Suppressor macrophage (primary cell): ENCODE measurements at regions not wholly inside any gene's neighbourhood (a gene's known extent, or its start where the extent isn't known, plus 50 kb on each side); places are given as distances from the start of the nearest gene placed in this dataset.
"Not testable (repeated sequence)": the region's sequence is repeated elsewhere in the genome, so short reads cannot be mapped to it uniquely, and the experiment has no call there.

Experiments used
- DNase-seq, 4 experiments: peaks; one replicate each; pipeline ENCODE4 v3.0.0-alpha.2; 2020 to 2022

DNA sequence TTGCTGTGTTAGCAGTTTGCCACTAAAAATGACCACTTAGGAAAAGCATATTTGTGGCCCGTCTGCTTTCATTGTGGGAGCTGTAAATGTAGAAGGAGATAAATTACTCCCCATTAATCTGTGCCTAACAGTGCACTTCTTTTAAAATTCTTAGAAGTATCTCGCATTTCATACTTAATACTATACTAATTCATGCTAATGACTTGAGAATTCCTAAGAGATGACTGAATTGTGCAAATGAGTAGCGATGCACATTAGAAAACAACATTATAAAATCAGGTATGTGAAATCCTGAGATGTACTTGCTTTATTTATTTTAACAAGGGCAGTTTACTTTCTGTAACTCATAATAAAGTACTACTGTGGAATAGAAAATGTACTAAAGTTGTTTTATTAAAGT lies 494.6 kb upstream of the CHD1 start:
- not testable (repeated sequence) for DNase-seq

DNA sequence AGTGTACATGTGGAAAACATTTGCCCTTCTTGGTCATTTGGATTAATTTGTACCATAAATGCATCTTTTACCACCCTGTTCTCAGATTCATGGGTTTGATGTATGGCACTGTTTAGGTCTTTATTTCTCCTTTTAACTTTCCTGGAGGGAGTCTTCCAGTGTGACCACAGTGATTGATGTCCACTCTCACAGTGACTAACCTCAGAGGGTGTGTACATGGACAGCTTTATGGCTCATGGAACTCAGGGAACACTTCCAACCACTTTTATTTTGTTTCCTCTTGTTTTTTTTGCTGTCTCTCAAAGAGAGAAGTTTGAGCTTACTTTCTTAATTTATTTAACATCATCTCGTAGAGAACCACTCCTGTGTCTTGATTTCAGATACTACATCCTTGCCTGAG lies 489.8 kb upstream of the CHD1 start:
- not testable (repeated sequence) for DNase-seq

DNA sequence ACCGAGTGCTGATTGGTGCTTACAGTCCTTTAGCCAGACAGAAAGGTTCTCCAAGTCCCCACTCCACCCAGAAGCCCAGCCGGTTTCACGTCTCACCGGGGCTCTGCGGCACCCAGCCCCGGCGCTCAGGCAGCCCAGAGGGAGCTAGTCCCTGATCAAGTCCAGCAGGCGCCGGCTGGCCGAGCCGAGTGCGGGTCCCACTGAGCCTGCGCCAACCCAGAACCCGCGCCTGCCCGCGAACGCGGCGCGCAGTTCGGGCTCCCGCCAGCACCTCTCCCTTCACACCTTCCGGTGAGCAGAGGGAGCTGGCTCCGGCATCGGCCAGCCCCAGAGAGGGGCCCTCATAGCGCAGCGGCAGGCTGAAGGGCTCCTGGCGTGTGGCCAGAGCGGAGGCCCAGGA lies 481.6 kb upstream of the CHD1 start:
- not testable (repeated sequence) for DNase-seq

DNA sequence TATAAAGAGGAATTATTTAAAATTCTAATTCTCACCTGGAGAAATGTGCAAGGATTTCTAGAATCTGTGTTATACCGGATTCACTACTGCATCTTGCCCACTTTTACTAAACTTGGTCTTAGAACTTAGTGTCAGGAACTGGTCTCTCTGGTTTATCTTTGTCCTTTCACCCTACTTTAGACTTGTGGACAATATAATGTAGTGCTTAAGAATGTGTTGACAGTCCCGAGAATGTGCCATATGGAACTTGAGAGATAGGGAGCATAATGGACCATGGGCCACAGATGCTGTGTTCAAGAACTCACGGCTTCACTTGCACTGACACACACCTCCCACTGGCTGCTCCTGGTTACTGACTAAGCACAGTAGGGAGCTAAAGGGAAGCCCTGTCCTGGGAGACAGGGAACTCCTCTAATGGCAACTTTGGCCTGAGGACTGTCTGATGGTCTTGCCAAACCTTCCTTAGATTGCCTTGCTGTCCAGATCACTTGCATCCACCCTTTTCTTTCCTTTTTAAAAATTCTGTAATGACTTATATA lies 476.0 kb upstream of the CHD1 start:
- DNase-seq: not testable (repeated sequence)

DNA sequence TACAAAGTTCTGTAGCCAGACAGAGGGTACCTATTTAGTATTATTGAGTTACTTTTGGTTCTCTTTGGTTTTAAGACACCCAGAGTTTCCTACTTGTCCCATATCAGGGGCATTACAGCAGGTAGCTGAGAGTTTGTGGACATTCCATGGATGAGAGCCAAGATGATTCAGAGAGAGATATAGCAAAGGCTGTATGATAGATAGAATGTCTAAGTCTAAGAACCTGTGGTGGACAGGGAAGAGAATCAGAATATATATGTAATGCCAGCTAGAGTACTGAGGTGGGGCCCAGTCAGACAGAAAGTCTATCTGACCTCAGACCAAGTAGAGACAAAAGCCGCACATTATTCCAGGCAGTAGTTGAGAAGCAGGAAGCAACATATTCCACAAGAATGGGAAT lies 471.8 kb upstream of the CHD1 start:
- DNase-seq: not testable (repeated sequence)

DNA sequence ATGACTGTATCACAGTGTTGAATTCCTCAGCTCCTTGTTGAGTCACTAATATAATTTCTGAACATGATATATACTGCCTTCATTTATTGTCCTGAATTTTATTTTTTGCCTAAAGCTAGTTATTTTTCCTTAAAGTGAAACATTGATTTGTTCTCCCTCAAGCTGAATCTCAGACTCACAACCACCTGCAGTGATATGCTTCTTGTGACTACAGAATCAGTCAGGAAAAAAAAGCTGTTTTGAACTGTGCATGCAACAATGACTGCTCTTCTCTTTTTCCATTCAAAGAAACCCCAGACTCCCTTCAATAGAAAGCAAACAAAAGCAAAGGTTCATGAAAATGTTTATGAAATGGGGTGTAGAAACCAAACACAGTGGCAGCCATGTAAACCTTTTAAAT lies 470.2 kb upstream of the CHD1 start:
- no peak for DNase-seq

DNA sequence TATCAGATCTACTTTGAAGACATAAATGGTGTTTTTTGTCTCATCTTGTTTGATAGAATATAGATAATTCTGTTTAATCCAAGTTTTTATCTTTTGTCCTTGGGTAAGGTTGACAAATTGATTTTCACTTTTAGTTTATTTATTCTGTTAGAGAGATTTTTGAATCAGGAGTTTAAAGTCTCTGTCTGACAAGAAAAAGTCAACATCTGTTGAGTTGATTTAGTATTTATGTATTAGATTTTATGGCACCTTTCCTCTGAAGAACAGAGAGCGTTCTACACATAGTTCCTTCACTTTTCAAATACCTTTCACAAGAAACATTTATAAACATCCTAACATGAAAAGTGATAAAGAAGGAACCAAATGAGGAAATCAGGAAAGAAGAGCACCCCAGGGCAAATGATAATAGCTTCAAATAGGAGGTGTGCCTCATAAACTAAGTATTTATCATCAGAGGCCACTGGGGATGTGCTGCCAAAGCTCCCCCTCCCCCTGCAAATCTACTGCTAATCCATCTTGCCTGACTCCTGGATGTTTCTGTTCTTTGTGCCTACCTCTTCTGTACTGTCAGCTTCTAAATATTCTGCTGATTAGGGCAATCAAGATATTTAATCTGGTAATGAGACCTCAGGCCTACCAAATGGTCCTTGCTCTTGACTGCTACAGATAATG lies 457.7 kb upstream of the CHD1 start:
- DNase-seq: no peak

DNA sequence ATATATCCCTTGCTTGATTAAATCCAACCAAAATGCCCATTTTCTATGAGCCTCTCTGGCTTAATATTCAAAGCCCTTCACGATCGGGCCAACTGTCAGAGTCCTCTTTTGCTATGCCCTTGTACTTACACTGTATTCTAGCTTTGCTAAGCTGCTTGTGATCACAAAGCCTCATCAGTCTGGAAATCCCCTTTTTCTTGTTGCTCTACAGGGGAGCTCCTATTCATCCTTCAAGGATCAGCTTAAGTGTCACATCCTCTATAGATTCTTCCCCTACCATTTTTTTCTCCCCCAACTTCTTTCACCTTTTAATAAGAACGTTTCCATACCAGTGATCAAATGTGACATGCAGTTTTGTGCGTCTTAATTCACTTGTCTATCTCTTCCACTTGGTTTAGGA lies 450.4 kb upstream of the CHD1 start:
- no peak for DNase-seq

DNA sequence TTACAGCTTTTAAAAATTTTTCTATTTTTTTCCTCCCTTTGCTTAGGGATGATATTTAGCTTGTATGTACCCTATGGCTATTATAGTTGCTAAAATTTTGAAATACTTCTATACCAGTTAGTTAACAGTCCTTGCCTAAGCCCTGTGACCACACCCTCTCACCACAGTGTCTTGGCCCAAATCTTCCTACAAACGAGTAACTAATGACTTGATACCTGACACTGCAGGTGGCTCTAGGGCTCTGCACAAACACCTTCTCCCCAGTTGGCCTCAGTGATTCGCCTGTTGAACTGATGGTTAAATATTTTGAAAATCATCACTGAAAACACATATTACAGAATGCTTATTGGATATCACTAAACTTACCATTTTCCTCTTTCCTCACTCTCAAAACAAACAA lies 449.6 kb upstream of the CHD1 start:
- DNase-seq: no peak

DNA sequence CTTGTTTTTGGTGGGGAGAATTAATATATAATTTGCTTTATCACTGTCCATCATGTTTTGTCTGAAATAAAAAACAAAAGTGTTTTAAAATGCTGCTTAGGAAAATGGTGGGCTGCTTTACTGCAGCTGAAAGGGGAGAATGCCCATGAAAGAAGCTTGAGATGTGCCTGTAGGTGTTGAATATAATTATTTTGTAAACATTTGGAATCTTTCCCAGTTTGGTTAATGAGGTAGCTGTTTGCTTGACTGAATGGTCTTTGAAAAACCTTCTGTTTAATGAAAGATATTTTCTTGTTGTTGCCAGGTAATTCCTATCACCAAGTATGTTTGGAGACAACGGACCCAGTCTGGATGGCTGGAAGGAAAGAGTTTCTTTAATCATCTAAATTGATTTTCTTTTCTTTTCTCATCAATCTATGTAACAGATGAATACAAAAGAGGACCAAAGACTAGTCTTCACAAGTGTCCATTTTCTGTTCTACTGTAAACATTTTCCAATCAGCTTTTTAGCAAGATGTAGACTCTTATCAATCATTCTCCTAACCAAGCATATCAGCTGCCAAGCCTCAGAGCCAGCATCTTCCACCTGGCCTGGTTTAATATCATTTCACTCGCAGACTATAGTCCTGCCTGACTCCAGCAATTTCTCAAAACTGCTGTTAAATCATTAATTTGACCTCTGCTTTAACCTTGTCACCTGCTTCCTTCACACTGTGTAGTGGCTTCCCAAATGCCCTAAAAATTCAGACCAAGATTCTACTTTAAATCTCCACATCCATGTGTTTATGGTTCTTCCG lies 441.2 kb upstream of the CHD1 start:
- DNase-seq: no peak

DNA sequence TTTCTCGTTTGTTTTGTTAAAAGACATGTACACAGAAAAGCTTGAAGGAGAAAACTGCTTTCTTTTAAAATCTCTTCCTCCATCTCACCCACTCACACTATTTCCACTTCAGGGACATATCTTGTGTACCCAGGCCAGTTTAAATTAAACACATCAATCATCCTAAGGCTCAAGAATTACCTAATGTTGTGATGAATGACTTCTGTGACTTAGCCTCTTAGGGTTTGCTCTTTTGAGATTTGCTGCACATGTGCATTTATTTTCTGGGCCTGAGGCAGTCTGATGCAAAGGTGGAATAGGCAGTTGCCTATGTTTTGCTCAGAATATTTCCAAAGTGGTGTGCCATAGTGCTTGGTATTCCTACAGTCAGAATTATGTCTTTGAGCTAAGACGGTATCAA lies 439.9 kb upstream of the CHD1 start:
- no peak for DNase-seq

DNA sequence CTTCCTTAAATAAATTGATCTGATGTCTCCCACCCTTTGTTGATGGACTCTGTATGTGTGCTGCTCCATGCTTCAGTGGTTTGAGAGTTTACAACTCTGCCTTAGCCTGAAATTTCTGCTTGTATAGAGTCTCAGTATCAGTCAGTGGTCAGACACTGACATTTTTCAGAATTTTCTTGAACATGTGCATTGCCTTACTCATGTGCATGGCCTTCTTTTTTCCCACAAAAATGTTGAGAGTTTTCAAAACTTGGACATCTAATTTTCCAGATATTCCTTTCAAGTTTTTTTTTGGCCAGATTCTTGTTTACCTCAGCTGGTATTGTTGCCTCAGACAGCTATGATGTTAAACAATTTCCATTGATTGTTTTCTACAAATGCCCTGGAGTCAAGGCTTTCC lies 427.1 kb upstream of the CHD1 start:
- no peak for DNase-seq

DNA sequence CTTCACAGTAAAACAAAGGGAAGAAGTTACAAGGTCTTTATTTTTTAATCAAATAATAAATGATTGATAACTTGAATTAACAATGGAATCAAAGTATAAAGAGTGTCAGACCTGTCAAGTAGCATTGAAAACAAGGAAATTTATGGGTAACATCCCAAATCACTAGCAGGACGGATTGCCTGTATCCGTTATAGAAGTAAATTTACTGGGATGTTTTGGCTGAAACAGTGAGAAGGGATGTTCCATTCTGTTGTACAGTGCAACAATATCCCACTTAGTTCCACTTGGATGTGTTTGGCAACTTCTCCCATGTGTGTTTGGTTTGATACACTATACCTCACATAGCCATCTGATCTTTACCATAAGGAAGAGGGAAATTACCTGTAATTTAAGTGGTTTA lies 421.0 kb upstream of the CHD1 start:
- DNase-seq: no peak

DNA sequence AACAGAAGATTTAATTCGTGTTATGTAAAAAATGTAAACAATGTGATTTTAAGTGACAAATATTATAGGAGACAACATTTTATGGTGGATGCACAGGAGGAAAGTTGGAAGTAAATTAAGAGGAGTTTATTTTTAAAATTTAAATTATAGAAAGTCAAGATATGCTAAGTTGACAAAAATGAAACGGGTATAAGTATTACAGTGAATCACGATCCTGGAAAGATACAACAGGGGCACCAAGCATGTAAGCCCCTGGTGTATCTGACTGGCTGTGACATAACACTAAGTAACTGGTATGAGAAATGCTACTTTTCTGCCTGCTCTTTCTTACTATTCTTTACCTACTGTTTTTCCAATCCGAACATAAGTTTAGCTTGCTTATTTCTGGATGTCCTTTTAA lies 419.8 kb upstream of the CHD1 start:
- no peak for DNase-seq

DNA sequence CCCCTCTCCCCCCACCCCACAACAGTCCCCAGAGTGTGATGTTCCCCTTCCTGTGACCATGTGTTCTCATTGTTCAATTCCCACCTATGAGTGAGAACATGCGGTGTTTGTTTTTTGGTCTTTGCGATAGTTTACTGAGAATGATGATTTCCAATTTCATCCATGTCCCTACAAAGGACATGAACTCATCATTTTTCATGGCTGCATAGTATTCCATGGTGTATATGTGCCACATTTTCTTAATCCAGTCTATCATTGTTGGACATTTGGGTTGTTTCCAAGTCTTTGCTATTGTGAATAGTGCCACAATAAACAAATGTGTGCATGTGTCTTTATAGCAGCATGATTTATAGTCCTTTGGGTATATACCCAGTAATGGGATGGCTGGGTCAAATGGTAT lies 411.0 kb upstream of the CHD1 start:
- DNase-seq: not testable (repeated sequence)

DNA sequence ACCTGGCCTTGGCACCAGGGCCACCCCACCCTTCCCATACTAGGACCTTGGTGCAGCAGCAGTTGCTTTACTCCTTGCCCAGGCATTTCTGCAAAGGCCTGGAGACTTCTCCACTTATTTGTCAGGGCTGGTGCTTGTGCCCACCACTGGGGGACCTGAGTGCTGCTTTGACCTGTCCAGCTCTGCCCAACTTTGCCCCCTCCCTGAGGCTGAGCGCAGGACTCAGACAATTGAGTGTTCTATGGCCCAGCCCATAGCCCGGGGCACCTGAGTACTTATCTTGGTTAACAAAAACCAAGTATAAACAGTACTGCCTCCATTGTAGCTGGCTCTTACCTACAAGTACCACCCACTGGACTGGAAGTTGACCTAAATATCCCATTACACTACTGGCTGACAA lies 406.1 kb upstream of the CHD1 start:
- no peak for DNase-seq

DNA sequence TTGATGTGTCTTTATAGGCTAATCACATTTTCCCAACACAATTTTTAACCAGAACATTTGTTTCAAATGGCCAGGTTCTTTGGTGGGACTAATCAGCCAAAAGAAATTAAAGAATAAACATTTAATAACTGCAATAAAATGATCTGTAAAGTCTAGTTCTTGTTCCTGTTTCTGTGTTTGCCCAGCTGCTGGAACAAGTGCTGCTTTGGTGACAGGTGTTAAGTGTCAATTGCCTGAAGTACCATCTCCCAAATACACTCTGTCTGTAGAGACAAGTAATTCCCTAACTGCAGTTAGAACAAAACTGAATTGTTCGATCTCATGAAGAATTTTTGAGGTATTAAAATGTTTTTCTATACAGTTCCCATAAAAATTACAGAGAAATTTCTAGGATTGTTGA lies 402.3 kb upstream of the CHD1 start:
- DNase-seq: no peak

DNA sequence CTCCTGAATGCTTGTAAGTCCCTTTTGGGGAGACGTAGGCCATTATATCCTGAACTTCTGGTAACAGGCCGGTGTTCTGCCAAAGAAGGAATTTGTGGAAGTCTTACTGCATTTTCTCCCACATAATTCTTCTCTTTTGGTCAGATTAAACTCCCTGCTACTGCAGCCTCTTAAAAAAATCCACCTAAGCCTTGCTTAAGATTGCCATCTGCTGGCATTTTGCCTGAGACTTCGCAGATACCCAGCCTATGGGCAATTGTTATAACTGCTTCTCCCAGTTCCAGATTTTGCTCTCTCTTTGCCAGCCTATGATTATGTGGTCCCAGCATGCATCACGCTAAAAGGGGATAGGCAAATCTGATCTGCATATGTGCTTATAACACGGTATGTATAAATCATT lies 391.6 kb upstream of the CHD1 start:
- peak; percentile 51 to 86 (median 72) for DNase-seq

DNA sequence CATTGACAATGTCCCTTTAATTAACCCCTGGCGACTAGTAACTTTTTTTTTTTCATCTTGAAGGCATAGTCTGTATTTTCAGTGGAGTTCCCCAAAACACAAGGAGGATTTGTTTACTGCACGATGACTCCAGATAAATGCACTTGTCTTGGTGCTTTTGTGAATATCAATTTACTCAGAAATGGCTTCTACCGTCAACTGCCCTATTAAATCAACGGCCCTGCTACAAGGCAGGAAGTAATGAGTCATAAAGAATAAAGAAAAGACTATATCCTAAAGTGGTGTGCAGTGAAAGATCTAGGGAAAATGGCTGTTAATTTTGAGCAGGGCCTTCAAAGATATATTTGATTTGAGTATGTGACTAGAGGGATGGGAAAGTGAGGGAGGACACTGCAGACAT lies 388.3 kb upstream of the CHD1 start:
- DNase-seq: peak in 2 of 4 experiments; percentile 25 to 35

DNA sequence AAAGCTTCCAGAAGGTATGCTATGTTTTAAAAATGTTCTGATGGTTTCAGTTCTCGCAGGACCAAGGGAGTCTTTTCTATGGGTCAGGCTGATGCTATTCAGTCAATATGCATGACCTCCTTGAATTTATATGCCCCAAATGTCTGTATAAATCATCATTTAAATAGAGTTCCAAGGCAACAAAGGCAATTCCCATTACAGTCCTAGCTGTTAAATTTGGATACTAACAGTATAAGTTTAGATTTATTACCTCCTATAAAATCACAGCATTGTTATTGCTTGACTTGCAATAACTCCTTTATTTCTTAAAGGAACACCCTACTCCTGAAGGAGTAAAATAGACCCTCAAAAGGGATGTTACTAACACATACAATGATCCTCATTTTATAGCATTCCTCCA lies 387.7 kb upstream of the CHD1 start:
- no peak for DNase-seq

DNA sequence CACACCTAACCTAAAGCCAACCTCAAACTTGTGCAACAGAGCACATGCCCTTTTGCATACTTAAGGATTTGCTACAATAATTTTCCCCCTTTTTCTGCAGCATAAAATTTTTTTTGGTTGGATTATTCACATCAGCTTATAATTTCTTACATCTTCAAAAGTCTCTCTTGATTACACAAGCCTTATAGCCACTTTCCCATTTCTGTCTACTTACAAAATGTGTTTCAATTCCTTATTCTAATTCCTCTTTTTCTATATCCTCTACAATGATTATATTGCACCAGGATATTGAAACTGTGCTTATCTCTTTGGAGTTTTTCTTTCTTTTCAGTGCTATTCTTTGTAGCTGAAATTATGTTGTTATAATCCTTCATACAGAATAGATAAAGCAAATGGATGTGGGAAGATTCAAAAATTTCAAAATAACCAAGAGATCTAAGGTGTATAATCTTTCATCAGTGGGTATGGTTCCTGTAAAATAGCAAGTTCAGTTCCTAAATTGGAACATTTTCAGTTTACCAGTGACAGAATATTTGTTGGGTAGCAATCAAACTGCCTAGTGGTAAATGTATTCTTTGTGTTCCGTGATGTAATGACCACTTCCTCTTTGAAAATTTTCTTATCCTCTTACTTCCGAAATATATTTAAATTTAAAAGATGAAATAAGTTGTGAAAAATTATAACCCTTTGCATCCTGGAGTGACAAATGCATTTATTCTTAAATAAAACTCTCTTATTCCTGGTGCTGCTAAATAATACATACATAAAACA lies 386.8 kb upstream of the CHD1 start:
- DNase-seq: peak; percentile 9 to 81 (median 44)

DNA sequence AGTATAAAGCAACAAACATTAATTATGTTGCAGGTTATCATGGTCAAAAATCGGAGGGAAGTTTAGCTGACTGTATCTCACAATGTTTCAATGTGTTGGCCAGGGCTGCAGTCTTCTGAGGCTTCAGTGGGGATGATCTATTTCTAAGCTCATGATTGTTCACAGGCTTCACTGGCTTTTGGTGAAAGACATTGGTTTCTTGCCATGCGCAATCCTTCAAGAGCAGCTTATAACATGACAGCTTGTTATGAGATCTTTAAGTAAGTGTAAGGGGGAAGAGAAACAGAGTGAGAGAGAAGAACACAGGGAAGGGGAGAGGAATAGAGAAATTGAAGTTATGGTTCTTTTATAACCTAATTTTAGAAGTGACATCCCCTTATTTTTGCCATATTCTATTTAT lies 385.9 kb upstream of the CHD1 start:
- DNase-seq: peak in 2 of 4 experiments; percentile 10 to 29

DNA sequence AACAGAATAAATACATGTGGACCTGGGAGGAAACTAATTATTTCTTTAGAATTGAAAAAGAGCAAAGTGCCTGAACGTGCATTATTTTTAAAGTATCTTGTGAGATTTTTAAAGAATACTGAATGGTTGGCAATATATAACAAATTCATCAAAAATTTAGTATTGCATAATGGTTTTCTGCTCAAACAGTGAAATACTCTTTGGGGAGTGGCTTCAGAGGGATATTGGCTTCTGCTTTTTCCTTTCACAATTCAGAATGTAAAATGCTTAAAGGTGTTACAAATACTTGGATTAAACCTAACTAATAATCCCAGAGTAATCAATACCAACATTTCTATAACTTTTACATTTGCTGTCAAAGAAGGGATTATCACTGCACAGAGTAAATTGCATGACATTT lies 379.3 kb upstream of the CHD1 start:
- DNase-seq: peak; percentile 10 to 60 (median 26)
